Activated CD8-positive, alpha-beta memory T cell treated with anti-CD3 and anti-CD28 coated beads, Interleukin-2, amount 50 U/mL, for 24 hours (primary cell): ENCODE measurements at regions not wholly inside any gene's neighbourhood (a gene's known extent, or its start where the extent isn't known, plus 50 kb on each side); places are given as distances from the start of the nearest gene placed in this dataset.

ENCODE experiments used
- DNase-seq: peaks from one replicate; pipeline ENCODE4 v3.0.0-alpha.2; 2020; ENCODE audit errors: extremely low read depth

GRCh38 chr6:138692058-138692977, 81.3 kb upstream of the CCDC28A start:
- DNase-seq: no peak

GRCh38 chr6:138692978-138693909, 80.3 kb upstream of the CCDC28A start:
- DNase-seq: no peak

- no peak for DNase-seq
Observed at GRCh38 chr6:138695193-138695592, 78.4 kb upstream of the CCDC28A start.

GRCh38 chr6:138714493-138714892, 59.1 kb upstream of the CCDC28A start:
- DNase-seq: no peak

- DNase-seq: no peak
Observed at GRCh38 chr6:138716013-138716412, 57.6 kb upstream of the CCDC28A start.

GRCh38 chr6:138716971-138717665, 56.5 kb upstream of the CCDC28A start:
- no peak for DNase-seq

- no peak for DNase-seq
Observed at GRCh38 chr6:138719011-138719635, 54.4 kb upstream of the CCDC28A start.

- DNase-seq: no peak
Observed at GRCh38 chr6:138719744-138720143, 53.8 kb upstream of the CCDC28A start.

- no peak for DNase-seq
Observed at GRCh38 chr6:138722425-138723371, 50.9 kb upstream of the CCDC28A start.
